Brain microvascular endothelial cell (primary cell): ENCODE measurements at regions not wholly inside any gene's neighbourhood (a gene's known extent, or its start where the extent isn't known, plus 50 kb on each side); places are given as distances from the start of the nearest gene placed in this dataset.

Experiments used
- DNase-seq: peaks from one replicate; pipeline ENCODE4 v3.0.0-alpha.2; 2020
- H3K27ac ChIP-seq: fragments of 250-450 bp; sonication (Bioruptor Pico); 2 replicates; pipeline ENCODE4 v1.5.1; 2020; ENCODE audit warnings: mild to moderate bottlenecking, moderate library complexity
- H3K27me3 ChIP-seq: fragments of 250-450 bp; sonication (Bioruptor Pico); replicated peaks from 2 replicates; pipeline ENCODE4 v1.5.1; 2020; ENCODE audit warnings: mild to moderate bottlenecking
- H3K36me3 ChIP-seq: fragments of 250-450 bp; sonication (Bioruptor Pico); replicated peaks from 2 replicates; pipeline ENCODE4 v1.5.1; 2020; ENCODE audit warnings: mild to moderate bottlenecking
- H3K4me3 ChIP-seq: 2 replicates; pipeline ENCODE4 v1.5.1; 2011; ENCODE audit warnings: low read depth, mild to moderate bottlenecking, control low read depth, low read length, moderate library complexity
- in situ Hi-C: cut with HindIII; loops from 2 replicates; pipeline ENCODE4 v1.10.0; 2017; ENCODE audit warnings: low sequenced_read_pairs, low pct_ligation_motif_present
- TF ChIP-seq, protein P1 (sequence below): IDR thresholded peaks from 2 replicates; pipeline ENCODE4 v1.5.1; 2011; ENCODE audit warnings: low read depth, mild to moderate bottlenecking, moderate library complexity, low read length, control low read depth, inconsistent platforms; ENCODE audit errors: missing control alignments

- TF ChIP-seq, protein P1, sequence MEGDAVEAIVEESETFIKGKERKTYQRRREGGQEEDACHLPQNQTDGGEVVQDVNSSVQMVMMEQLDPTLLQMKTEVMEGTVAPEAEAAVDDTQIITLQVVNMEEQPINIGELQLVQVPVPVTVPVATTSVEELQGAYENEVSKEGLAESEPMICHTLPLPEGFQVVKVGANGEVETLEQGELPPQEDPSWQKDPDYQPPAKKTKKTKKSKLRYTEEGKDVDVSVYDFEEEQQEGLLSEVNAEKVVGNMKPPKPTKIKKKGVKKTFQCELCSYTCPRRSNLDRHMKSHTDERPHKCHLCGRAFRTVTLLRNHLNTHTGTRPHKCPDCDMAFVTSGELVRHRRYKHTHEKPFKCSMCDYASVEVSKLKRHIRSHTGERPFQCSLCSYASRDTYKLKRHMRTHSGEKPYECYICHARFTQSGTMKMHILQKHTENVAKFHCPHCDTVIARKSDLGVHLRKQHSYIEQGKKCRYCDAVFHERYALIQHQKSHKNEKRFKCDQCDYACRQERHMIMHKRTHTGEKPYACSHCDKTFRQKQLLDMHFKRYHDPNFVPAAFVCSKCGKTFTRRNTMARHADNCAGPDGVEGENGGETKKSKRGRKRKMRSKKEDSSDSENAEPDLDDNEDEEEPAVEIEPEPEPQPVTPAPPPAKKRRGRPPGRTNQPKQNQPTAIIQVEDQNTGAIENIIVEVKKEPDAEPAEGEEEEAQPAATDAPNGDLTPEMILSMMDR, result no peak
- no peak for DNase-seq
- no peaks in the 10 kb centered on the region for H3K36me3 ChIP-seq
- in situ Hi-C loops, result no loop called here
- no peak overlapping the region for H3K4me3 ChIP-seq
- no peak overlapping the region for H3K27ac ChIP-seq
- H3K27me3 ChIP-seq, result no peaks in the 10 kb centered on the region
Observed at GRCh38 chr5:113770648-113771047, 257.2 kb downstream of the YTHDC2 start.

DNA sequence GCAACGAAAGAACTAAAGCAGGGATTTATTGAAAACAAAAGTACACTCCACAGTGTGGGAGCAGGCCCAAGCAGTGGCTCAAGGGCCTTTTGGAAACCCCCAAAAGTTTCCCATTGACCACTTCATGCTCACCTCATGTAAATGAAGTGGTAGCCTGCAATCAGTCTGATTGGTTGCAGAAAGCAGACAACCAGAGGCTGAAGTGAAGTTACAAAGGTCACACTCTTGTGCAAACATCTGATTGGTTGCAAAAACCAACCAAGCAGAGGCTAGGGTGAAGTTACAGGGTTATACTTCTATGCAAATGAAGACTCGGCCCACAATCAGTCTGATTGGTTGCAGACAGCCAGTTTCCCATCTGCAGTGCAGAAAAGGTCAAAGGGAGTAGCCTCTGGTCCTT is 258.0 kb downstream of the YTHDC2 start:
- no peaks in the 10 kb centered on the region for H3K36me3 ChIP-seq
- TF ChIP-seq, protein P1, result no peak
- H3K27ac ChIP-seq, result no peak overlapping the region
- no peak for DNase-seq
- in situ Hi-C loops, result no loop called here
- H3K4me3 ChIP-seq, result no peak overlapping the region
- no peaks in the 10 kb centered on the region for H3K27me3 ChIP-seq

DNA sequence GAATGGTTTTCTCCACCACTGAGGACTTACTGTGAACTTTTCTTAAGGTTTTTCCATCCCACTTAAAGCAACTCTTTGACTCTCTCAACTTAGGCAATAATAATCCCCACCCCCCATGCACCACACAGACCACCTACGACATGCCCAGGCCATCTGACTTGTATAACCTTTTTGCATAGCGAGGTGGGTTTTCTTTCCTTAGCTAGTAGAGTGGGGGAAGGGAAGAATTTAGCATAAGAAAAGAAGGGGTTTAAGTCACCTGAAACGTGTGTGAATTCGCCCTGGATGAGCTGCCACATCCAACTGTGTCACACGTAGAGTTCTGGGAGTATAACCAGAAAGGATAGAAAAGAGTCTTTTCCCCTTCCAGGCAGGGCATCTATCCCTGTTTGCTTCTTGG is 262.7 kb downstream of the YTHDC2 start:
- no peak for DNase-seq

DNA sequence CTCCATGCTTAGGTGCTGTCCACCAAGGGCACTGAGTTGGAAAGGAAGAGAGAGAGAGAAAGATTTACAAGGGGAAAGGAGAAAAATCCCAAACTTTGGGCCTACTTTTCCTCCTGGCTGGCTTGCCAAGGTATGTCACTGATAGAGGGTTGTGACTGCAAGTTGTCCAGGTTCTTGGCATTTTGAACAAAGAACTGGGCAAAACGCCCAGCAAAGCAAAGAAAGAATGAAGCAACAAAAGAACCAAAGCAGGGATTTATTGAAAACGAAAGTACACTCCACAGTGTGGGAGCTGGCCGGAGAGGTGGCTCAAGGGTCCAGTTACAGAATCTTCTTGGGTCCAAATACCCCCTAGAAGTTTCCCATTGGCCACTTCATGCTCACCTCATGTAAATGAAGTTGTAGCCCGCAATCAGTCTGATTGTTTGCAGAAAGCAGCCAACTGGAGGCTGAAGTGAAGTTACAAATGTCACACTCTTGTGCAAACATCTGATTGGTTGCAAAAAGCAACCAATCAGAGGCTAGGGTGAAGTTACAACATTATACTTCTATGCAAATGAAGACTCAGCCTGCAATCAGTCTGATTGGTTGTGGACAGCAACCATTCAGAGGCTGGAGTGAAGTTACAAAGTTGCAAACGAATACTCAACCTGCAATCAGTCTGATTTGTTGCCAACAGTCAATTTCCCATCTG is 263.5 kb downstream of the YTHDC2 start:
- no peaks in the 10 kb centered on the region for H3K27me3 ChIP-seq
- no peaks in the 10 kb centered on the region for H3K36me3 ChIP-seq
- TF ChIP-seq, protein P1, result no peak
- no peak overlapping the region for H3K27ac ChIP-seq
- in situ Hi-C loops, result no loop called here
- H3K4me3 ChIP-seq, result no peak overlapping the region
- no peak for DNase-seq

More for the DNA sequence above, 262.7 kb downstream of the YTHDC2 start:
- TF ChIP-seq, protein P1, result no peak
- no peak overlapping the region for H3K27ac ChIP-seq
- in situ Hi-C loops, result no loop called here
- H3K4me3 ChIP-seq, result no peak overlapping the region
- no peaks in the 10 kb centered on the region for H3K36me3 ChIP-seq
- H3K27me3 ChIP-seq, result no peaks in the 10 kb centered on the region

DNA sequence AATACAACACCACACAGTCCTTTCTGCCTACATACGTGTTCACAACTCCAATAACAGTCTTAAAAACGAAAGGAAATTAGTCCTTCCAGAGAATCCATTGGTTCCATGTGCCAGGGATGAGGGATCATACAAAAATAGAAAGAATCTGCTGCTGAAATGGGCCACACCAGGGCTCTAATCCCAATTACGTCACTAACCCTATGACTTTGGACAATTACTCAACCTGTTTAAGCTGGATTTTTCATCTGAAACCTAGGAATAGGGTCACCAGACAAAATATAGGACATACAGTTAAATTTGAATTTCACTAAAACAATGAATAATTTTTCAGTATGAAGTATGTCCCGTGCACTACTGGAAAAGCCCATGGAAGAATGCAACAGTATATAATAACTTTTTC is 264.7 kb downstream of the YTHDC2 start:
- TF ChIP-seq, protein P1, result no peak
- Histone ChIP-seq H3K4me3 (no peak overlapping the region), H3K27me3 (no peaks in the 10 kb centered on the region), H3K27ac (no peak overlapping the region), H3K36me3 (no peaks in the 10 kb centered on the region)
- no peak for DNase-seq
- in situ Hi-C loops, result no loop called here

DNA sequence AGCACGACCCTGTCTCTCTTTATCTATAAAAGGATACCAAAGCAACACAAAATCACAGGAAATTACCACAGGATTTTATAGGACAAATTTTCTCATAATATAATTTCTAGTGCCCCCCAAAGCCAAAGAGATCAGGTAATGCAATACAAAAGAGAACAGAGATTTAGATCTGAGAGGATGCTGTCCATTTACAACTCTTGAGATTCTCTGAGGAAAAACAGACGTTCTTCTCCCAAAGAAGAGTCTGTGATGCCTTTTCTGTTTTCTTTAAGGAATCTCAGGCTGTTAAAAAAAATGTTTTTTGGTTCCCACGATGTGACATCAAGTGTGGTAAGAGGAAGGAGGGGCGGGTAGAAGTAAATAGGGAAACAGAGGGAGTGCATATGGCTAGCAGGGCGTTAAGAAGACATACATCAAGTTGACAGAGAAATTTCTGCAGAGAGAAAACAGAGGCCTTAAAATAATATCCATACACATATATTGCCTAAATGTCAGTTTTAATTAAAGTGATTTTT is 274.7 kb downstream of the YTHDC2 start:
- no peaks in the 10 kb centered on the region for H3K27me3 ChIP-seq
- no peaks in the 10 kb centered on the region for H3K36me3 ChIP-seq
- in situ Hi-C loops, result no loop called here
- DNase-seq, result no peak
- TF ChIP-seq, protein P1, result no peak
- no peak overlapping the region for H3K4me3 ChIP-seq
- no peak overlapping the region for H3K27ac ChIP-seq
